ENCODE measurements at regions not wholly inside any gene's neighbourhood (a gene's known extent, or its start where the extent isn't known, plus 50 kb on each side); places are given as distances from the start of the nearest gene placed in this dataset.

DNA sequence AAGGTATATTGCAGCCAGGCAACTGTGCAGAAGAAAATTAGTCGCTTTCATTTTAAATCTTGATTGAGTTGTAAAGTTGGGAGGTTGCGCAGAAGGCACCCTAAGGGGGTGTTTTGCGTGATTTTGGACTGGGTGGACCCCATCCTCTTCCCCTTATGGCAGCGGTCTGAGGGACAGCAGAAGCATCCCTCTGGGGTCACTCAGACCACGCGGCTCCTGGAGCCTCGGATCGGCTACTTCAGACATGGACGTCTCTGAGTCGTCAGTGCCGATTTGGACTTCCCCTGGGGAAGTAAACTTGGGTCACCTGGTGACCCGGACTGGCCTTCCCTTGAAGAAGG lies 639.0 kb upstream of the DPP6 start:
- no peak overlapping the region for H2AFZ ChIP-seq (replicated peaks; ENCODE audit: low read length, poor library complexity)
- WGBS, 2 experiments (ENCODE audit: extremely low coverage in 2 of 2, insufficient read length in 1 of 2): 60% methylated on average over 1 of the region's 12 CpGs; no CpG with 5 or more reads in 1 of the 2 experiments
- no peaks in the 10 kb centered on the region for H3K4me1 ChIP-seq (ENCODE audit: control insufficient read depth, insufficient read depth, low read length)
- no peak overlapping the region for H2AK9ac ChIP-seq (replicated peaks; ENCODE audit: low read depth, low read length, poor library complexity)
- no peak overlapping the region for H3K23ac ChIP-seq (ENCODE audit: low read depth, low read length)
- CTCF ChIA-PET: no interaction called here
- no peak overlapping the region for H2AK5ac ChIP-seq (ENCODE audit: low read depth, low read length)
- H4K5ac ChIP-seq (ENCODE audit: low read depth, low read length): no peak overlapping the region
- no peak overlapping the region for H2BK20ac ChIP-seq (ENCODE audit: low read depth, low read length)
- H3K36me3 ChIP-seq (ENCODE audit: control insufficient read depth, insufficient read depth, low read length): no peaks in the 10 kb centered on the region
- H3K27me3 ChIP-seq (ENCODE audit: control insufficient read depth, insufficient read depth, low read length): no peaks in the 10 kb centered on the region
- no peak for ATAC-seq (ENCODE audit: low read depth)
- POLR2A ChIA-PET (ENCODE audit: unreplicated experiment): no interaction called here
- H2BK15ac ChIP-seq (ENCODE audit: low read depth, low read length): no peak overlapping the region
- no peaks in the 10 kb centered on the region for H3K9me1 ChIP-seq (ENCODE audit: insufficient read depth, low read length)
- dilution Hi-C loops (cut with HindIII; ENCODE audit: low sequenced_read_pairs, unreplicated experiment) (no loop called here), in situ Hi-C loops (cut with MboI; ENCODE audit: low sequenced_read_pairs) (no loop called here), intact Hi-C loops (cut with micrococcal nuclease) (no loop called here)
- no peak overlapping the region for H2BK120ac ChIP-seq (ENCODE audit: low read depth, low read length)
- H4K91ac ChIP-seq (ENCODE audit: insufficient read depth, low read depth, low read length): no peak overlapping the region
- DNase-seq: no peak
- H3K4ac ChIP-seq (ENCODE audit: low read depth, low read length): no peak overlapping the region
- H3K9ac ChIP-seq (ENCODE audit: low read depth, low read length): no peak overlapping the region
- no TSS peak for BruUV-seq (replicated peaks)
- H3K4me3 ChIP-seq (ENCODE audit: insufficient read depth, low read depth, low read length): no peak overlapping the region
- no peak overlapping the region for H3K56ac ChIP-seq (ENCODE audit: extremely low read depth, insufficient read depth, low read length)
- no peak overlapping the region for H3K4me2 ChIP-seq (ENCODE audit: low read depth, low read length)
- no peak overlapping the region for H3K14ac ChIP-seq (replicated peaks; ENCODE audit: low read depth, low read length)
- H3K79me1 ChIP-seq (ENCODE audit: low read depth in 1 of 2, low read length in 2 of 2): no peaks in the 10 kb centered on the region
- no peaks in the 10 kb centered on the region for H4K20me1 ChIP-seq (ENCODE audit: insufficient read depth, low read length)
- no peak overlapping the region for H4K8ac ChIP-seq (ENCODE audit: low read depth in 2 of 2, low read length in 2 of 2)
- peaks cover 18% of the 10 kb centered on the region for H3K9me3 ChIP-seq (ENCODE audit: control insufficient read depth, insufficient read depth, low read length)
- no peak overlapping the region for H3K18ac ChIP-seq (ENCODE audit: low read depth, low read length)
- TF ChIP-seq, protein P1, sequence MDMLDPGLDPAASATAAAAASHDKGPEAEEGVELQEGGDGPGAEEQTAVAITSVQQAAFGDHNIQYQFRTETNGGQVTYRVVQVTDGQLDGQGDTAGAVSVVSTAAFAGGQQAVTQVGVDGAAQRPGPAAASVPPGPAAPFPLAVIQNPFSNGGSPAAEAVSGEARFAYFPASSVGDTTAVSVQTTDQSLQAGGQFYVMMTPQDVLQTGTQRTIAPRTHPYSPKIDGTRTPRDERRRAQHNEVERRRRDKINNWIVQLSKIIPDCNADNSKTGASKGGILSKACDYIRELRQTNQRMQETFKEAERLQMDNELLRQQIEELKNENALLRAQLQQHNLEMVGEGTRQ (IDR thresholded peaks at IDR 0.05; ENCODE audit: low read depth, low read length): no peak
- TF ChIP-seq CHD1 (IDR thresholded peaks at IDR 0.05; ENCODE audit: low read depth, low read length) (no peak), MAFK (IDR thresholded peaks at IDR 0.05; ENCODE audit: low read depth, low read length) (no peak), FOS (IDR thresholded peaks at IDR 0.05; ENCODE audit: low read depth, low read length) (no peak), POLR2A (IDR thresholded peaks at IDR 0.05; ENCODE audit: low read depth, low read length) (no peak), CEBPB (IDR thresholded peaks at IDR 0.05; ENCODE audit: low read depth, low read length) (no peak), MXI1 (IDR thresholded peaks at IDR 0.05; ENCODE audit: borderline replicate concordance, low read depth, low read length) (no peak), NFE2L2 (IDR thresholded peaks at IDR 0.05; ENCODE audit: low read depth, low read length) (no peak), RAD21 (IDR thresholded peaks at IDR 0.05; ENCODE audit: low read length) (no peak), RCOR1 (IDR thresholded peaks at IDR 0.05; ENCODE audit: insufficient replicate concordance, low read length) (no peak), BHLHE40 (IDR thresholded peaks at IDR 0.05; ENCODE audit: low read depth, low read length) (no peak), RFX5 (IDR thresholded peaks at IDR 0.05; ENCODE audit: low read depth, low read length) (no peak), SMC3 (IDR thresholded peaks at IDR 0.05; ENCODE audit: low read depth, low read length) (no peak), MAZ (IDR thresholded peaks at IDR 0.05; ENCODE audit: borderline replicate concordance, low read depth, low read length) (no peak)
- TF ChIP-seq, protein P2, sequence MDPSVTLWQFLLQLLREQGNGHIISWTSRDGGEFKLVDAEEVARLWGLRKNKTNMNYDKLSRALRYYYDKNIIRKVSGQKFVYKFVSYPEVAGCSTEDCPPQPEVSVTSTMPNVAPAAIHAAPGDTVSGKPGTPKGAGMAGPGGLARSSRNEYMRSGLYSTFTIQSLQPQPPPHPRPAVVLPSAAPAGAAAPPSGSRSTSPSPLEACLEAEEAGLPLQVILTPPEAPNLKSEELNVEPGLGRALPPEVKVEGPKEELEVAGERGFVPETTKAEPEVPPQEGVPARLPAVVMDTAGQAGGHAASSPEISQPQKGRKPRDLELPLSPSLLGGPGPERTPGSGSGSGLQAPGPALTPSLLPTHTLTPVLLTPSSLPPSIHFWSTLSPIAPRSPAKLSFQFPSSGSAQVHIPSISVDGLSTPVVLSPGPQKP (IDR thresholded peaks at IDR 0.05; ENCODE audit: borderline replicate concordance, low read depth, low read length): no peak
- TF ChIP-seq, protein P3, sequence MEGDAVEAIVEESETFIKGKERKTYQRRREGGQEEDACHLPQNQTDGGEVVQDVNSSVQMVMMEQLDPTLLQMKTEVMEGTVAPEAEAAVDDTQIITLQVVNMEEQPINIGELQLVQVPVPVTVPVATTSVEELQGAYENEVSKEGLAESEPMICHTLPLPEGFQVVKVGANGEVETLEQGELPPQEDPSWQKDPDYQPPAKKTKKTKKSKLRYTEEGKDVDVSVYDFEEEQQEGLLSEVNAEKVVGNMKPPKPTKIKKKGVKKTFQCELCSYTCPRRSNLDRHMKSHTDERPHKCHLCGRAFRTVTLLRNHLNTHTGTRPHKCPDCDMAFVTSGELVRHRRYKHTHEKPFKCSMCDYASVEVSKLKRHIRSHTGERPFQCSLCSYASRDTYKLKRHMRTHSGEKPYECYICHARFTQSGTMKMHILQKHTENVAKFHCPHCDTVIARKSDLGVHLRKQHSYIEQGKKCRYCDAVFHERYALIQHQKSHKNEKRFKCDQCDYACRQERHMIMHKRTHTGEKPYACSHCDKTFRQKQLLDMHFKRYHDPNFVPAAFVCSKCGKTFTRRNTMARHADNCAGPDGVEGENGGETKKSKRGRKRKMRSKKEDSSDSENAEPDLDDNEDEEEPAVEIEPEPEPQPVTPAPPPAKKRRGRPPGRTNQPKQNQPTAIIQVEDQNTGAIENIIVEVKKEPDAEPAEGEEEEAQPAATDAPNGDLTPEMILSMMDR (conservative IDR thresholded peaks at IDR 0.05; ENCODE audit: low read depth, low read length): no peak
- no peak overlapping the region for H3K27ac ChIP-seq (ENCODE audit: insufficient read depth, low read length)
- H2BK5ac ChIP-seq (ENCODE audit: low read depth, low read length, poor library complexity, severe bottlenecking): no peak overlapping the region
